A673 (cell line): ENCODE measurements at regions not wholly inside any gene's neighbourhood (a gene's known extent, or its start where the extent isn't known, plus 50 kb on each side); places are given as distances from the start of the nearest gene placed in this dataset.

Source experiments
- CTCF ChIP-seq: fragments of 300-800, 200-600 bp; sonication (generic); conservative IDR thresholded peaks from 2 replicates; pipeline ENCODE4 v1.5.1; 2017; ENCODE audit warnings: low read depth, mild to moderate bottlenecking, antibody characterized with exemption, low read length, moderate library complexity, mixed read lengths
- EZH2 ChIP-seq: fragments of 200-600 bp; sonication (generic); IDR thresholded peaks from 2 replicates; pipeline ENCODE4 v1.6.1; 2017; ENCODE audit warnings: borderline replicate concordance, low read depth, mild to moderate bottlenecking, mixed read lengths, antibody characterized with exemption, low read length; ENCODE audit not compliant: poor library complexity, severe bottlenecking

GRCh38 chr17:77906377-77906871 lies 52.1 kb upstream of the TNRC6C start:
- TF ChIP-seq CTCF (no peak), EZH2 (no peak)
